PC-3 (cell line): ENCODE measurements at regions not wholly inside any gene's neighbourhood (a gene's known extent, or its start where the extent isn't known, plus 50 kb on each side); places are given as distances from the start of the nearest gene placed in this dataset.

ENCODE experiments used
- EZH2 ChIP-seq: fragments of 300-600 bp; sonication (generic); IDR thresholded peaks from one replicate; pipeline ENCODE4 v1.6.1; 2017; ENCODE audit warnings: antibody characterized with exemption, mild to moderate bottlenecking, low read length; ENCODE audit not compliant: unreplicated experiment
- TF ChIP-seq, protein P1 (sequence below): fragments of 300-600 bp; sonication (generic); conservative IDR thresholded peaks from 2 replicates; pipeline ENCODE4 v1.5.1; 2017; ENCODE audit warnings: antibody characterized with exemption, low read depth, mild to moderate bottlenecking, low read length

- TF ChIP-seq, protein P1, sequence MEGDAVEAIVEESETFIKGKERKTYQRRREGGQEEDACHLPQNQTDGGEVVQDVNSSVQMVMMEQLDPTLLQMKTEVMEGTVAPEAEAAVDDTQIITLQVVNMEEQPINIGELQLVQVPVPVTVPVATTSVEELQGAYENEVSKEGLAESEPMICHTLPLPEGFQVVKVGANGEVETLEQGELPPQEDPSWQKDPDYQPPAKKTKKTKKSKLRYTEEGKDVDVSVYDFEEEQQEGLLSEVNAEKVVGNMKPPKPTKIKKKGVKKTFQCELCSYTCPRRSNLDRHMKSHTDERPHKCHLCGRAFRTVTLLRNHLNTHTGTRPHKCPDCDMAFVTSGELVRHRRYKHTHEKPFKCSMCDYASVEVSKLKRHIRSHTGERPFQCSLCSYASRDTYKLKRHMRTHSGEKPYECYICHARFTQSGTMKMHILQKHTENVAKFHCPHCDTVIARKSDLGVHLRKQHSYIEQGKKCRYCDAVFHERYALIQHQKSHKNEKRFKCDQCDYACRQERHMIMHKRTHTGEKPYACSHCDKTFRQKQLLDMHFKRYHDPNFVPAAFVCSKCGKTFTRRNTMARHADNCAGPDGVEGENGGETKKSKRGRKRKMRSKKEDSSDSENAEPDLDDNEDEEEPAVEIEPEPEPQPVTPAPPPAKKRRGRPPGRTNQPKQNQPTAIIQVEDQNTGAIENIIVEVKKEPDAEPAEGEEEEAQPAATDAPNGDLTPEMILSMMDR, result no peak
- no peak for TF ChIP-seq EZH2
Measured at GRCh38 chr7:46279290-46279689, 358.2 kb upstream of the IGFBP3 start.
